Peyer's patch (tissue), 4 donors: ENCODE measurements at regions not wholly inside any gene's neighbourhood (a gene's known extent, or its start where the extent isn't known, plus 50 kb on each side); places are given as distances from the start of the nearest gene placed in this dataset.

Experiments
- POLR2A ChIP-seq, 2 donors: fragments of 450-650 bp; IDR thresholded peaks; one replicate each; pipeline ENCODE4 v1.5.1; 2017; ENCODE audit warnings: antibody characterized with exemption in 2 of 2, mild to moderate bottlenecking in 2 of 2, moderate library complexity in 2 of 2
- TF ChIP-seq, protein P1 (sequence below), 6 experiments: fragments of 450-650 bp in 4 of 6; fragments of 200-600 bp in 2 of 6; sonication (generic) in 1 of 6; IDR thresholded peaks; one replicate each; pipeline ENCODE4 v1.5.1; 2017 to 2019; ENCODE audit warnings: antibody characterized with exemption in 6 of 6, mild to moderate bottlenecking in 3 of 6, moderate library complexity in 1 of 6

GRCh38 chr13:74048756-74049155, 85.4 kb downstream of the KLF12 start:
- TF ChIP-seq, protein P1, sequence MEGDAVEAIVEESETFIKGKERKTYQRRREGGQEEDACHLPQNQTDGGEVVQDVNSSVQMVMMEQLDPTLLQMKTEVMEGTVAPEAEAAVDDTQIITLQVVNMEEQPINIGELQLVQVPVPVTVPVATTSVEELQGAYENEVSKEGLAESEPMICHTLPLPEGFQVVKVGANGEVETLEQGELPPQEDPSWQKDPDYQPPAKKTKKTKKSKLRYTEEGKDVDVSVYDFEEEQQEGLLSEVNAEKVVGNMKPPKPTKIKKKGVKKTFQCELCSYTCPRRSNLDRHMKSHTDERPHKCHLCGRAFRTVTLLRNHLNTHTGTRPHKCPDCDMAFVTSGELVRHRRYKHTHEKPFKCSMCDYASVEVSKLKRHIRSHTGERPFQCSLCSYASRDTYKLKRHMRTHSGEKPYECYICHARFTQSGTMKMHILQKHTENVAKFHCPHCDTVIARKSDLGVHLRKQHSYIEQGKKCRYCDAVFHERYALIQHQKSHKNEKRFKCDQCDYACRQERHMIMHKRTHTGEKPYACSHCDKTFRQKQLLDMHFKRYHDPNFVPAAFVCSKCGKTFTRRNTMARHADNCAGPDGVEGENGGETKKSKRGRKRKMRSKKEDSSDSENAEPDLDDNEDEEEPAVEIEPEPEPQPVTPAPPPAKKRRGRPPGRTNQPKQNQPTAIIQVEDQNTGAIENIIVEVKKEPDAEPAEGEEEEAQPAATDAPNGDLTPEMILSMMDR (IDR thresholded peaks at IDR 0.05), result no peak
- TF ChIP-seq POLR2A (IDR thresholded peaks at IDR 0.05), result no peak
